GM12801 (cell line): ENCODE measurements at regions not wholly inside any gene's neighbourhood (a gene's known extent, or its start where the extent isn't known, plus 50 kb on each side); places are given as distances from the start of the nearest gene placed in this dataset.

Experiments used
- CTCF ChIP-seq: IDR thresholded peaks from one replicate; pipeline ENCODE4 v1.5.1; 2011; ENCODE audit warnings: control low read depth; ENCODE audit not compliant: insufficient read length; ENCODE audit errors: extremely low read depth

GRCh38 chr2:18169121-18169892 lies 290.8 kb downstream of the KCNS3 start:
- TF ChIP-seq CTCF: no peak

GRCh38 chr2:18167871-18168270 lies 289.4 kb downstream of the KCNS3 start:
- no peak for TF ChIP-seq CTCF

- no peak for TF ChIP-seq CTCF
Observed at GRCh38 chr2:18161681-18162080, 283.2 kb downstream of the KCNS3 start.

GRCh38 chr2:18159896-18160295 lies 281.4 kb downstream of the KCNS3 start:
- no peak for TF ChIP-seq CTCF

GRCh38 chr2:18156421-18156820 lies 278.0 kb downstream of the KCNS3 start:
- no peak for TF ChIP-seq CTCF

GRCh38 chr2:18156002-18156401 lies 277.5 kb downstream of the KCNS3 start:
- TF ChIP-seq CTCF: no peak

GRCh38 chr2:18154812-18155211 lies 276.3 kb downstream of the KCNS3 start:
- no peak for TF ChIP-seq CTCF

GRCh38 chr2:18154259-18154658 lies 275.8 kb downstream of the KCNS3 start:
- TF ChIP-seq CTCF: no peak
